H1 (cell line): ENCODE measurements at regions not wholly inside any gene's neighbourhood (a gene's known extent, or its start where the extent isn't known, plus 50 kb on each side); places are given as distances from the start of the nearest gene placed in this dataset.

Source experiments
- EZH2 ChIP-seq: fragments of 200-600 bp; sonication (generic); IDR thresholded peaks from 2 replicates; pipeline ENCODE4 v1.7.1; 2012; ENCODE audit warnings: low read depth, mild to moderate bottlenecking, moderate library complexity, low read length, inconsistent platforms; ENCODE audit not compliant: severe bottlenecking
- GTF2F1 ChIP-seq: IDR thresholded peaks from 2 replicates; pipeline ENCODE4 v1.6.1; 2012; ENCODE audit warnings: low read depth, low read length, improper control_type of control experiment, borderline replicate concordance
- POLR2A ChIP-seq, 2 experiments: IDR thresholded peaks; 1 replicate in 1 of 2; 2 replicates in 1 of 2; pipeline ENCODE4 v1.6.1; 2011; ENCODE audit warnings: low read depth in 2 of 2, low read length in 2 of 2, mild to moderate bottlenecking in 2 of 2; ENCODE audit errors: control extremely low read depth in 1 of 2
- RAD21 ChIP-seq, 2 experiments: IDR thresholded peaks in 1 of 2; conservative IDR thresholded peaks in 1 of 2; 2 replicates each; pipeline ENCODE4 v1.6.1; 2011; ENCODE audit warnings: low read depth in 2 of 2, low read length in 2 of 2, improper control_type of control experiment in 1 of 2, inconsistent platforms in 1 of 2, mild to moderate bottlenecking in 1 of 2, moderate library complexity in 1 of 2
- SIN3A ChIP-seq, 2 experiments: IDR thresholded peaks in 1 of 2; conservative IDR thresholded peaks in 1 of 2; 2 replicates each; pipeline ENCODE4 v1.6.1; 2011 to 2012; ENCODE audit warnings: low read length in 2 of 2, improper control_type of control experiment in 1 of 2, low read depth in 1 of 2, mild to moderate bottlenecking in 1 of 2
- TAF1 ChIP-seq: IDR thresholded peaks from 2 replicates; pipeline ENCODE4 v1.6.1; 2011; ENCODE audit warnings: mild to moderate bottlenecking, low read depth, low read length
- TF ChIP-seq, protein P1 (sequence below), 3 experiments: IDR thresholded peaks; 1 replicate in 2 of 3; 2 replicates in 1 of 3; pipeline versions ENCODE4 v1.5.1 to v1.6.1; 2011; ENCODE audit warnings: low read length in 3 of 3, mild to moderate bottlenecking in 3 of 3, inconsistent platforms in 2 of 3, low read depth in 1 of 3, moderate library complexity in 1 of 3; ENCODE audit not compliant: insufficient read depth in 1 of 3; ENCODE audit errors: control extremely low read depth in 1 of 3

DNA sequence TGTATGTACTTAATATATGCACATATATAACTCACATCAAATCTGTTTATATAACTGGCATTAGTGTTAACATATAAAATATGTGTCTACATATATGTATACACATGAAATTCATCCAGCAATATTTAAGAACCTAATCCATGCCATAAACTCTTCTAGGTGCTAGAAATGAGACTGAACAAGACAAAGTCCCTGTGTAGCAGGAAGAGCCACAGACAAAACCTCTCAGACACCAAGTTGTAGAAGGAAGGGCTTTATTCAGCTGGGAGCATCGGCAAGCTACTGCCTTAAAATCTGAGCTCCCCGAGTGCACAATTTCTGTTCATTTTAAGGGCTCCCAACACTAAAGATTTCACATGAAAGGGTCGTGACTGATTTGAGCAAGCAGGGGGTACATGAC, 52.5 kb downstream of the CRPPA start:
- no peak for TF ChIP-seq POLR2A (IDR thresholded peaks at IDR 0.05; ENCODE audit: control extremely low read depth in 1 of 2, low read depth in 2 of 2, low read length in 2 of 2)
- TF ChIP-seq EZH2 = no peak
- TF ChIP-seq SIN3A (conservative IDR thresholded peaks at IDR 0.05 in 1 of 2, IDR thresholded peaks at IDR 0.05 in 1 of 2; ENCODE audit: low read depth in 1 of 2, low read length in 2 of 2) = no peak
- TF ChIP-seq, protein P1, sequence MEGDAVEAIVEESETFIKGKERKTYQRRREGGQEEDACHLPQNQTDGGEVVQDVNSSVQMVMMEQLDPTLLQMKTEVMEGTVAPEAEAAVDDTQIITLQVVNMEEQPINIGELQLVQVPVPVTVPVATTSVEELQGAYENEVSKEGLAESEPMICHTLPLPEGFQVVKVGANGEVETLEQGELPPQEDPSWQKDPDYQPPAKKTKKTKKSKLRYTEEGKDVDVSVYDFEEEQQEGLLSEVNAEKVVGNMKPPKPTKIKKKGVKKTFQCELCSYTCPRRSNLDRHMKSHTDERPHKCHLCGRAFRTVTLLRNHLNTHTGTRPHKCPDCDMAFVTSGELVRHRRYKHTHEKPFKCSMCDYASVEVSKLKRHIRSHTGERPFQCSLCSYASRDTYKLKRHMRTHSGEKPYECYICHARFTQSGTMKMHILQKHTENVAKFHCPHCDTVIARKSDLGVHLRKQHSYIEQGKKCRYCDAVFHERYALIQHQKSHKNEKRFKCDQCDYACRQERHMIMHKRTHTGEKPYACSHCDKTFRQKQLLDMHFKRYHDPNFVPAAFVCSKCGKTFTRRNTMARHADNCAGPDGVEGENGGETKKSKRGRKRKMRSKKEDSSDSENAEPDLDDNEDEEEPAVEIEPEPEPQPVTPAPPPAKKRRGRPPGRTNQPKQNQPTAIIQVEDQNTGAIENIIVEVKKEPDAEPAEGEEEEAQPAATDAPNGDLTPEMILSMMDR (IDR thresholded peaks at IDR 0.05; ENCODE audit: control extremely low read depth in 1 of 3, insufficient read depth in 1 of 3, low read depth in 1 of 3, low read length in 3 of 3) = no peak
- TF ChIP-seq TAF1 = no peak
- no peak for TF ChIP-seq GTF2F1
- TF ChIP-seq RAD21 (IDR thresholded peaks at IDR 0.05 in 1 of 2, conservative IDR thresholded peaks at IDR 0.05 in 1 of 2; ENCODE audit: low read depth in 2 of 2, low read length in 2 of 2) = no peak
